IMR-90 (cell line): ENCODE measurements at regions not wholly inside any gene's neighbourhood (a gene's known extent, or its start where the extent isn't known, plus 50 kb on each side); places are given as distances from the start of the nearest gene placed in this dataset.

Experiments
- ATAC-seq: fragments of 200-7000 bp; cut with Tn5 transposase; 2 replicates; pipeline ENCODE4 v1.9.1; 2020; ENCODE audit warnings: low read depth, mild to moderate bottlenecking, moderate library complexity
- BruUV-seq: library from RNA; stranded (reverse); fragments of 400-500 nt; replicated peaks from 2 replicates; lab custom pipeline; 2021; lab: Mats Ljungman, UMichigan
- CTCF ChIA-PET: fragments of 300-600 bp; formaldehyde crosslinking; extraction: SDS; loops from one replicate; lab custom pipeline; 2021; ENCODE audit warnings: antibody characterized with exemption; lab: Yijun Ruan, JAX
- POLR2A ChIA-PET: fragments of 300-600 bp; sonication (Branson Sonifier 250); formaldehyde crosslinking; loops from one replicate; lab custom pipeline; 2022; ENCODE audit warnings: antibody characterized with exemption; ENCODE audit not compliant: unreplicated experiment; lab: Charles Lee
- DNase-seq: peaks from one replicate; pipeline ENCODE4 v3.0.0; 2013
- H2AFZ ChIP-seq: replicated peaks from 2 replicates; pipeline ENCODE3; 2013; ENCODE audit warnings: low read length, mild to moderate bottlenecking; ENCODE audit not compliant: poor library complexity
- H2AK5ac ChIP-seq: 2 replicates; pipeline ENCODE4 v1.6.1; 2013; ENCODE audit warnings: low read depth, low read length, inconsistent platforms
- H2AK9ac ChIP-seq: replicated peaks from 2 replicates; pipeline ENCODE3; 2013; ENCODE audit warnings: mild to moderate bottlenecking, low read depth, low read length, moderate library complexity; ENCODE audit not compliant: poor library complexity
- H2BK120ac ChIP-seq: 2 replicates; pipeline ENCODE4 v1.6.1; 2013; ENCODE audit warnings: low read depth, low read length, inconsistent platforms
- H2BK15ac ChIP-seq: 3 replicates; pipeline ENCODE4 v1.6.1; 2013; ENCODE audit warnings: low read depth, low read length, inconsistent platforms
- H2BK20ac ChIP-seq: 2 replicates; pipeline ENCODE4 v1.6.1; 2013; ENCODE audit warnings: low read depth, mild to moderate bottlenecking, inconsistent platforms, low read length, moderate library complexity
- H2BK5ac ChIP-seq: 2 replicates; pipeline ENCODE4 v1.6.1; 2013; ENCODE audit warnings: mild to moderate bottlenecking, low read depth, low read length, inconsistent platforms; ENCODE audit not compliant: poor library complexity, severe bottlenecking
- H3K14ac ChIP-seq: replicated peaks from 2 replicates; pipeline ENCODE4 v1.6.1; 2013; ENCODE audit warnings: low read depth, low read length, inconsistent platforms
- H3K18ac ChIP-seq: 2 replicates; pipeline ENCODE4 v1.6.1; 2013; ENCODE audit warnings: low read depth, low read length, control low read depth
- H3K23ac ChIP-seq: 2 replicates; pipeline ENCODE4 v1.6.1; 2013; ENCODE audit warnings: low read depth, low read length, inconsistent platforms
- H3K27ac ChIP-seq: 2 replicates; pipeline ENCODE4 v1.5.1; 2013; ENCODE audit warnings: mild to moderate bottlenecking, control low read depth, low read length; ENCODE audit not compliant: insufficient read depth
- H3K27me3 ChIP-seq: 2 replicates; pipeline ENCODE4 v1.6.1; 2013; ENCODE audit warnings: low read length; ENCODE audit not compliant: control insufficient read depth, insufficient read depth
- H3K36me3 ChIP-seq: 2 replicates; pipeline ENCODE4 v1.6.1; 2013; ENCODE audit warnings: low read length, mixed read lengths; ENCODE audit not compliant: control insufficient read depth, insufficient read depth
- H3K4ac ChIP-seq: 2 replicates; pipeline ENCODE4 v1.6.1; 2013; ENCODE audit warnings: low read depth, low read length, inconsistent platforms
- H3K4me1 ChIP-seq: 2 replicates; pipeline ENCODE4 v1.6.1; 2013; ENCODE audit warnings: low read length, mixed read lengths; ENCODE audit not compliant: control insufficient read depth, insufficient read depth
- H3K4me2 ChIP-seq: 2 replicates; pipeline ENCODE4 v1.6.1; 2013; ENCODE audit warnings: low read depth, mild to moderate bottlenecking, control low read depth, low read length, moderate library complexity
- H3K4me3 ChIP-seq: 2 replicates; pipeline ENCODE4 v1.5.1; 2013; ENCODE audit warnings: low read depth, mild to moderate bottlenecking, control low read depth, low read length, moderate library complexity; ENCODE audit not compliant: insufficient read depth
- H3K56ac ChIP-seq: 2 replicates; pipeline ENCODE4 v1.6.1; 2013; ENCODE audit warnings: low read length, inconsistent platforms; ENCODE audit not compliant: insufficient read depth; ENCODE audit errors: extremely low read depth
- H3K79me1 ChIP-seq, 2 experiments: 2 replicates each; pipeline ENCODE4 v1.6.1; 2013; ENCODE audit warnings: low read length in 2 of 2, inconsistent platforms in 1 of 2, low read depth in 1 of 2
- H3K9ac ChIP-seq: 2 replicates; pipeline ENCODE4 v1.6.1; 2013; ENCODE audit warnings: low read depth, low read length, control low read depth
- H3K9me1 ChIP-seq: 2 replicates; pipeline ENCODE4 v1.6.1; 2013; ENCODE audit warnings: low read length, inconsistent platforms; ENCODE audit not compliant: insufficient read depth
- H3K9me3 ChIP-seq: 2 replicates; pipeline ENCODE4 v1.6.1; 2013; ENCODE audit warnings: low read length; ENCODE audit not compliant: control insufficient read depth, insufficient read depth
- H4K20me1 ChIP-seq: 2 replicates; pipeline ENCODE4 v1.6.1; 2013; ENCODE audit warnings: low read length, inconsistent platforms; ENCODE audit not compliant: insufficient read depth
- H4K5ac ChIP-seq: 2 replicates; pipeline ENCODE4 v1.6.1; 2013; ENCODE audit warnings: mild to moderate bottlenecking, low read depth, low read length, control low read depth
- H4K8ac ChIP-seq, 2 experiments: 2 replicates each; pipeline ENCODE4 v1.6.1; 2013; ENCODE audit warnings: low read depth in 2 of 2, low read length in 2 of 2, control low read depth in 1 of 2, inconsistent platforms in 1 of 2
- H4K91ac ChIP-seq: 2 replicates; pipeline ENCODE4 v1.6.1; 2013; ENCODE audit warnings: low read depth, low read length, inconsistent platforms; ENCODE audit not compliant: insufficient read depth
- BHLHE40 ChIP-seq: fragments of 150-350 bp; IDR thresholded peaks from 2 replicates; pipeline ENCODE4 v1.6.1; 2016; ENCODE audit warnings: mild to moderate bottlenecking, low read depth, low read length
- CEBPB ChIP-seq: IDR thresholded peaks from 2 replicates; pipeline ENCODE4 v1.6.1; 2012; ENCODE audit warnings: low read depth, low read length, improper control_type of control experiment
- CHD1 ChIP-seq: IDR thresholded peaks from 2 replicates; pipeline ENCODE4 v1.6.1; 2012; ENCODE audit warnings: low read depth, low read length, improper control_type of control experiment
- FOS ChIP-seq: fragments of 150-350 bp; IDR thresholded peaks from 2 replicates; pipeline ENCODE4 v1.6.1; 2016; ENCODE audit warnings: low read depth, low read length
- MAFK ChIP-seq: IDR thresholded peaks from 2 replicates; pipeline ENCODE4 v1.6.1; 2012; ENCODE audit warnings: low read depth, low read length, improper control_type of control experiment
- MAZ ChIP-seq: IDR thresholded peaks from 2 replicates; pipeline ENCODE4 v1.6.1; 2012; ENCODE audit warnings: low read depth, mild to moderate bottlenecking, low read length, improper control_type of control experiment, moderate library complexity, borderline replicate concordance
- MXI1 ChIP-seq: IDR thresholded peaks from 2 replicates; pipeline ENCODE4 v1.6.1; 2012; ENCODE audit warnings: low read depth, mild to moderate bottlenecking, low read length, moderate library complexity, borderline replicate concordance
- NFE2L2 ChIP-seq: fragments of 150-350 bp; IDR thresholded peaks from 2 replicates; pipeline ENCODE4 v1.6.1; 2016; ENCODE audit warnings: low read depth, mild to moderate bottlenecking, low read length
- POLR2A ChIP-seq: IDR thresholded peaks from 2 replicates; pipeline ENCODE4 v1.6.1; 2012; ENCODE audit warnings: mild to moderate bottlenecking, low read depth, low read length
- RAD21 ChIP-seq: IDR thresholded peaks from 2 replicates; pipeline ENCODE4 v1.6.1; 2012; ENCODE audit warnings: low read length, improper control_type of control experiment
- RCOR1 ChIP-seq: IDR thresholded peaks from 2 replicates; pipeline ENCODE4 v1.6.1; 2012; ENCODE audit warnings: mild to moderate bottlenecking, low read length, improper control_type of control experiment; ENCODE audit not compliant: insufficient replicate concordance
- RFX5 ChIP-seq: IDR thresholded peaks from 2 replicates; pipeline ENCODE4 v1.8.0; 2012; ENCODE audit warnings: low read depth, mild to moderate bottlenecking, low read length, moderate library complexity
- SMC3 ChIP-seq: fragments of 150-350 bp; IDR thresholded peaks from 2 replicates; pipeline ENCODE4 v1.6.1; 2016; ENCODE audit warnings: low read depth, mild to moderate bottlenecking, antibody characterized with exemption, low read length, moderate library complexity
- WGBS, 2 experiments: methylation state at CpG; one replicate each; pipeline versions ENCODE4 v1.1.5 to v1.1.7; 2013; ENCODE audit warnings: missing lambda C conversion rate in 2 of 2; ENCODE audit not compliant: insufficient read length in 1 of 2; ENCODE audit errors: extremely low coverage in 2 of 2; 5-methylcytosine and 5-hydroxymethylcytosine counted together
- dilution Hi-C: fragments of 300-500 bp; cut with HindIII; formaldehyde crosslinking; loops from one replicate; pipeline ENCODE4 v1.14.3; 2018; ENCODE audit warnings: low sequenced_read_pairs; ENCODE audit not compliant: unreplicated experiment
- in situ Hi-C: fragments of 300-500 bp; cut with MboI; formaldehyde crosslinking; loops from 3 replicates; pipeline ENCODE4 v1.14.3; 2019; ENCODE audit warnings: low sequenced_read_pairs, inconsistent platforms, mixed read lengths
- intact Hi-C: fragments of 100-400 bp; cut with micrococcal nuclease; formaldehyde crosslinking; loops from 2 replicates; pipeline ENCODE4 v1.10.0; 2022
- TF ChIP-seq, protein P1 (sequence below): fragments of 150-350 bp; IDR thresholded peaks from 2 replicates; pipeline ENCODE4 v1.6.1; 2017; ENCODE audit warnings: mild to moderate bottlenecking, antibody characterized with exemption, low read length, low read depth
- TF ChIP-seq, protein P2 (sequence below): conservative IDR thresholded peaks from 2 replicates; pipeline ENCODE4 v1.5.1; 2012; ENCODE audit warnings: mild to moderate bottlenecking, low read depth, low read length, improper control_type of control experiment
- TF ChIP-seq, protein P3 (sequence below): fragments of 150-350 bp; IDR thresholded peaks from 2 replicates; pipeline ENCODE4 v1.6.1; 2016; ENCODE audit warnings: low read depth, mild to moderate bottlenecking, low read length, moderate library complexity, borderline replicate concordance

DNA sequence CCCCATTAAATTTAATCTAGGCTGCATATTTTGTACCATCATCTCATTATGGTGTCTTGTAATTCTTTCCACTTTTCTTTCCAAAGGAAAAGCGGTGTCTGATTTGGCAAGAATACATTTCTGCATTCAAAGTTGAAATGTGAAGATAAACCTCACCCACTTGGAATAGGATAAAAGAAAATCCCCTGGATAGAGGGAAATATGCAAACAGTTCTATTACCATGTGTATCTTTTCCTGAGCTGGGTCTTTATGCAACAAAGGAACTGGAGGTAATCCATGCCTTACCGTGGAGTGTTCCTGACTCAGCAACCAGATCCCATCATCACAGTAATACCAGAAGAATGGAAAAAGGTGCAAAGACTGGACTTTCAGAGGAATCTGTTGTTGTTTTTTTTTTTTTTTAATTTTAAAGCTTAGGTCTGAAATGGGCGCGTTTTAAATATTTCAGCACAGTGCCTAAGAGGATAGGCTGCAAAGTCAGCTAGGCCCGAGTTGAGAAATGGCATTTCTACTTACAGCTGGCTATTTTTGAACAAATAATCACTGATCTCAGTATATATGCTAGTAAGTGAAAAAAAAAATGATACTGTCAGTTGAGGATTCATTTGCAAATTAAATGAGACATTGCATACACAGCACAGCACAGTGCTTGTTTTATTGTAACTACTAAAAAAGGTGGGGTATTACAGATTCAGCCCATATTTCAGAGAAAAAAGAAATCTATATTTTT, 55.5 kb upstream of the ADAMTS9 start:
- H3K27me3 ChIP-seq, result no peaks in the 10 kb centered on the region
- H3K79me1 ChIP-seq, result no peaks in the 10 kb centered on the region
- ATAC-seq (no peak), DNase-seq (no peak)
- no peaks in the 10 kb centered on the region for H4K20me1 ChIP-seq
- no peak overlapping the region for H4K8ac ChIP-seq
- H2BK120ac ChIP-seq, result no peak overlapping the region
- POLR2A ChIA-PET, result no interaction called here
- H2BK5ac ChIP-seq, result no peak overlapping the region
- H2AFZ ChIP-seq, result no peak overlapping the region
- no peak overlapping the region for H3K9ac ChIP-seq
- H2AK9ac ChIP-seq, result no peak overlapping the region
- H2BK20ac ChIP-seq, result no peak overlapping the region
- H4K91ac ChIP-seq, result no peak overlapping the region
- peaks cover 3% of the 10 kb centered on the region for H3K4me1 ChIP-seq
- intact Hi-C loops, result no loop called here
- H3K4me3 ChIP-seq, result no peak overlapping the region
- H2BK15ac ChIP-seq, result no peak overlapping the region
- H2AK5ac ChIP-seq, result no peak overlapping the region
- no peak overlapping the region for H3K56ac ChIP-seq
- no peak overlapping the region for H3K4ac ChIP-seq
- no peak overlapping the region for H3K27ac ChIP-seq
- H3K23ac ChIP-seq, result no peak overlapping the region
- in situ Hi-C loops, result no loop called here
- WGBS, 2 experiments, result no CpG with 5 or more reads among the region's 5 CpGs
- TF ChIP-seq, protein P1, sequence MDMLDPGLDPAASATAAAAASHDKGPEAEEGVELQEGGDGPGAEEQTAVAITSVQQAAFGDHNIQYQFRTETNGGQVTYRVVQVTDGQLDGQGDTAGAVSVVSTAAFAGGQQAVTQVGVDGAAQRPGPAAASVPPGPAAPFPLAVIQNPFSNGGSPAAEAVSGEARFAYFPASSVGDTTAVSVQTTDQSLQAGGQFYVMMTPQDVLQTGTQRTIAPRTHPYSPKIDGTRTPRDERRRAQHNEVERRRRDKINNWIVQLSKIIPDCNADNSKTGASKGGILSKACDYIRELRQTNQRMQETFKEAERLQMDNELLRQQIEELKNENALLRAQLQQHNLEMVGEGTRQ, result no peak
- TF ChIP-seq FOS, result no peak
- no peak for TF ChIP-seq MAFK
- TF ChIP-seq CEBPB, result no peak
- no peak for TF ChIP-seq MAZ
- TF ChIP-seq BHLHE40, result no peak
- no peak for TF ChIP-seq POLR2A
- no peak for TF ChIP-seq NFE2L2
- TF ChIP-seq RFX5, result no peak
- TF ChIP-seq, protein P2, sequence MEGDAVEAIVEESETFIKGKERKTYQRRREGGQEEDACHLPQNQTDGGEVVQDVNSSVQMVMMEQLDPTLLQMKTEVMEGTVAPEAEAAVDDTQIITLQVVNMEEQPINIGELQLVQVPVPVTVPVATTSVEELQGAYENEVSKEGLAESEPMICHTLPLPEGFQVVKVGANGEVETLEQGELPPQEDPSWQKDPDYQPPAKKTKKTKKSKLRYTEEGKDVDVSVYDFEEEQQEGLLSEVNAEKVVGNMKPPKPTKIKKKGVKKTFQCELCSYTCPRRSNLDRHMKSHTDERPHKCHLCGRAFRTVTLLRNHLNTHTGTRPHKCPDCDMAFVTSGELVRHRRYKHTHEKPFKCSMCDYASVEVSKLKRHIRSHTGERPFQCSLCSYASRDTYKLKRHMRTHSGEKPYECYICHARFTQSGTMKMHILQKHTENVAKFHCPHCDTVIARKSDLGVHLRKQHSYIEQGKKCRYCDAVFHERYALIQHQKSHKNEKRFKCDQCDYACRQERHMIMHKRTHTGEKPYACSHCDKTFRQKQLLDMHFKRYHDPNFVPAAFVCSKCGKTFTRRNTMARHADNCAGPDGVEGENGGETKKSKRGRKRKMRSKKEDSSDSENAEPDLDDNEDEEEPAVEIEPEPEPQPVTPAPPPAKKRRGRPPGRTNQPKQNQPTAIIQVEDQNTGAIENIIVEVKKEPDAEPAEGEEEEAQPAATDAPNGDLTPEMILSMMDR, result no peak
- no peak for TF ChIP-seq RAD21
- TF ChIP-seq MXI1, result no peak
- TF ChIP-seq, protein P3, sequence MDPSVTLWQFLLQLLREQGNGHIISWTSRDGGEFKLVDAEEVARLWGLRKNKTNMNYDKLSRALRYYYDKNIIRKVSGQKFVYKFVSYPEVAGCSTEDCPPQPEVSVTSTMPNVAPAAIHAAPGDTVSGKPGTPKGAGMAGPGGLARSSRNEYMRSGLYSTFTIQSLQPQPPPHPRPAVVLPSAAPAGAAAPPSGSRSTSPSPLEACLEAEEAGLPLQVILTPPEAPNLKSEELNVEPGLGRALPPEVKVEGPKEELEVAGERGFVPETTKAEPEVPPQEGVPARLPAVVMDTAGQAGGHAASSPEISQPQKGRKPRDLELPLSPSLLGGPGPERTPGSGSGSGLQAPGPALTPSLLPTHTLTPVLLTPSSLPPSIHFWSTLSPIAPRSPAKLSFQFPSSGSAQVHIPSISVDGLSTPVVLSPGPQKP, result no peak
- TF ChIP-seq SMC3, result no peak
- no peak for TF ChIP-seq CHD1
- TF ChIP-seq RCOR1, result no peak
- H3K18ac ChIP-seq, result no peak overlapping the region
- no peaks in the 10 kb centered on the region; the same call in 1 of the 2 replicates for H3K36me3 ChIP-seq
- no peak overlapping the region for H3K14ac ChIP-seq
- no TSS peak for BruUV-seq
- dilution Hi-C loops, result no loop called here
- H3K9me1 ChIP-seq, result no peaks in the 10 kb centered on the region
- H3K4me2 ChIP-seq, result no peak overlapping the region
- no peaks in the 10 kb centered on the region for H3K9me3 ChIP-seq
- CTCF ChIA-PET, result no interaction called here
- H4K5ac ChIP-seq, result no peak overlapping the region
